Stimulated activated CD4-positive, alpha-beta T cell treated with anti-CD3 and anti-CD28 coated beads, TNF-alpha, amount 100 ng/mL, for 24 hours (primary cell): ENCODE measurements at regions not wholly inside any gene's neighbourhood (a gene's known extent, or its start where the extent isn't known, plus 50 kb on each side); places are given as distances from the start of the nearest gene placed in this dataset.
"Not testable (repeated sequence)": the region's sequence is repeated elsewhere in the genome, so short reads cannot be mapped to it uniquely, and the experiment has no call there.

ENCODE experiments used
- DNase-seq, 3 experiments: peaks; one replicate each; pipeline ENCODE4 v3.0.0-alpha.2; 2020; ENCODE audit warnings: low read depth in 3 of 3

DNA sequence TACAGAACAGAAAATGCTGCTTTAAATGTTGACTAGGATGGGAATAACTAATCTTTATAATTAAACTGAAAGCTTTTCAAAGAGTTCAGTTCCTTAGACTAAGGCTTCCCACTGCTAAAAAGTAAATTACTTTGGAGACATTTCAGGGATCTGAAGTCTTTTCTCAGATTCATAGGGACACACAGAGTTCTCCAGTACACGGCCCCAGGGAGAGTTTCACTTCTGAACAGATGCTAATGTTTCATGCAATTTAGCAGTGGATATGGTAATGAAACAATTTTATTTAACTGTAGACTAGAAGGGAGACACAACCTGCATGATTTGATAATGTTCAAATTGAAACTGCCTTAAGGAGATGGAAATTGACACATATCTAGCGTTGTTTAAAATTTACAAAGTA, 1282.6 kb downstream of the NCAM2 start:
- no peak for DNase-seq

DNA sequence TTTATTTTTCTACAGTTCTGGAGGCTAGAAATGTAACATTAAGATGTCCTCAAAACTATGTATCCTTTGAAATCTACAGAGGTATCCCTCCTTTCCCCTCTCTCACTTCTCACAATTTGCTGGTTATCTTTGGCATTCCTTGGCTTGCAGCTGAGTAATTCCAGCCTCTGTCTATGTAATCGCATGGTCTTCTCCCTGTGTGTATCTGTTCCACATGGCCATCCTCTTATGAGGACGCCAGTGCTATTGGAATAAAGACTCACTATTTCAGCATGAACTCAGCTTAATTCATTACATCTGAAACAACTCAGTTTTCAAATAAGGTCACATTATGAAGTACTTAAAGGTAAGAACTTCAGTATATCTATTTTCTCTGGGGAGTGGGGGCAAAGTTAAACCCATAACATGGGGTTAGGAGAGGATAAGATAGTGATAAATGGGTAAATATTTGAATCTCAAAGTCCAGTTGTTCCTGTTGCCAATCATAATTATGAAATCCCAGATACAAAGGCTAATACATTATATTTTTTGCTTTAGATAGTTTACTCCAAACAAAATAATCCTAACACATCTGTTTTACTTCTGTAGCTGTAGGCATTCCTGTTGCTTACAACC, 1290.8 kb downstream of the NCAM2 start:
- DNase-seq: no peak

DNA sequence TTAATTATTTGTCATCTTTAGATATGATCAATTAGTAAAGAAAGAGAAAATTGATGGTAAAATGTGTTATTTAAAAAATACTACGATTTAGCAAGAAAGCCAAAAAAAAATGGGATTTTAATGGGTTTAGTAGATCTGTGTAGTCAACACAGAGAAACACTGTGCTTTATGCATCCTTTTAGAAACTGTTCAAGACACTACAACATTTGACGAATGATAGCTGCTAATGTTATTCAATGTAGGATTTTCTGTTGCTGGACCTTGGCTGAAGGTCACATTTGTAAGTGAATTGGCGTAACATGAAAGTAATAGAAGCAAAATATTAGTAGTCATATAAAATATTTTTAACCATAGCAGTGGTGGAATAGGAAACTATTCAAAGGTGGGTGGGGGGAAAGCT, 1293.9 kb downstream of the NCAM2 start:
- no peak for DNase-seq

DNA sequence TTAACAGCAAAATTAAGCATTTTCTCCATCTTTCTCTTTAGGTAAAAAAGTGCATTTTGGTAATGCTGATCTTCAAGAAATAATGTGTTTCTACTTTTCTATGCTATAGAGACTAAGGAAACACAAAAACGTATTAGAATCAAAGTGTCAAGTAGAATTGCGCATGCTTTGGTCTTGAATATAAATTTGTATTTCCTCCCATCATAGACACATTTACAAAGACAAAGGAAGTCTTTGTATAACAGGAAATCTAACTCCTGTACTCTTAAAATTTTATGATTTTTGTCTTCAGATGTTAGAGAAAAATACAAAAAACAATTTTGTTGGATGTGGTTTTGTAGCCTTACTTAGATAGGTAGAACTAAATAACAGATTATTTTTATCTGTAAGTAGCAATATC, 1299.4 kb downstream of the NCAM2 start:
- no peak for DNase-seq

DNA sequence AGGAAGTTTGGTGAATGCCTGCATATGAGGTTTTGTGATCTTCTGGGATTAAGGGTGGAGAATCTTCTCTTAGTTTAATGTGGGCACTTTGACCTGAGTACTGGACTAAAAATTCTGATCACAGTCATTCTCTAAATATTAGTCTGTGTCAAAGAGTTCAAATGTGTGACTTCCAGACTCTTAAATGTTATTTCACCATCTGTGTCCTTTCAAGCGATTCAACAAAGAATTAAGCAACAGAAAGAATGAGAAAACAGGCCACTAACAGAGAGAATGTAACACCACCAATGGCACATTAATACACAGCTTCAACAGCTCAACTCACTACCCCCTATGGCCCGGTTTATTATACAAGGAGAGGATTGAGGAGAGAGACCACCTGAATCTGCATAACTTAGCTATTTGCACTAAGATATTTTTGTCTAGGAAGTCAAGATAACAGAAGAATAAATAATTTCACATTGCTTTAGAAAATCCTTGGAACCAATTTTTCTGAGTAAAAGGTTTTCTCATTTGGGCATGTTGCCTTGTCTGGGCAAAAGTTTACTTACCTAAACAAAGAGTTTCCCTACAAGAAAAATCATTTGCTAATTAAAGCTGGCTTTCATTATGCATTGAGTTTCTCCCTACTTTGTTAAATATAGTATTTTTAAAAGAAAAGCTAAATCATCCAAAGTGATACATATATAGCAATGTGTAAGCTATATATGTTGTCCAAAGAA, 1313.7 kb downstream of the NCAM2 start:
- no peak for DNase-seq

DNA sequence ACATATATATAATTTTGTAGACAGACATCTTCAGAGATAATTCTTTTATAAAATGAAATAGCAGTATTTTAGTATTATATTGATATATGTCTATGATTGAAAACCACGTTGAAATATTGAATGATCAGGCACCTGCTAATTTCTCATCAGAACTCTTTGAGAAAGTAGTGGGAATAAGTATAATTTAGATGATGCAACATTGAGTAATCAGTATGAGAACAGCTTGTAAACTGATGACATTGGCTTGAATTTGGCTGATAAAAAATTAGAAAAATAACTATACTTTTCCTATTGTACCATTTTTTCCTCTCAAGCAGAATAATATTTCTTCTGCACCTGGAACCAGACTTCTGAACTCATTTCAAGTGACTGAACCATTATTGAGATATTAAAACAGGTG, 1316.8 kb downstream of the NCAM2 start:
- DNase-seq: no peak

DNA sequence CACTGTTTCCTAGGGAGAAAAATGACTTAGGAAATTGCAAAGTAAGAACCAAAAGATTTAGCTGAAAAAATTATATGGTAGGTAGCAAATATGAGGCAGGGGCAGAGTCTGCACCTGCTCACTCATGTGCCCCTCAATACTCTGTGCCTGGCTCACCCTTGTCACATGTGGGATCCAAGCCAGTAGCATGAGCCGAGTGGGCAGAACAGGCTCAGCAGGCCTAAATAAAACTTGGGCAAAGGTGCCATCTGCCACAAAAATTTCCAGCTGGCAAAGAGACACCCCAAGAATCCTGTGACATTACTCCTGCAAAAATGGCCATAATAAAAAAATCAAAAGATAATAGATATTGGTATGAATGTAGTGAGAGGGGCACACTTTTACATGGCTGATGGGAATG, 1321.2 kb downstream of the NCAM2 start:
- DNase-seq: no peak

DNA sequence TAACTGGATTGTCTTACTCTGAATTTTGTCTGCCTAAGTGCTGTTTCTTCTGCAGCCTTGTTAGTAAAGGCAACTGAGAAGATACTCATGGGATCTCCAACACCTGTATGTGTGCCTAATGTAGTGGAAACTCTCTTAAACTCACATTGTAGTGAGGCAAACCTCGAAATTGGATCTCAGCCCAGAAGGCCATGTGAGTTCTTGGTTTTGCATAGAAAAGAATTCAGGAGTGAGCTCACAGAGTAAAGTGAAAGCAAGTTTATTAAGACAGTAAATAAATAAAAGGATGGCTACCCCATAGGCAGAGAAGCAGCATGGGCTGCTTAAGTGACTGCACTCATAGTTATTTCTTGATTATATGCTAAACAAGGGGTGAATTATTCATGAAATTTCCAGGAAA, 1344.7 kb downstream of the NCAM2 start:
- no peak for DNase-seq

DNA sequence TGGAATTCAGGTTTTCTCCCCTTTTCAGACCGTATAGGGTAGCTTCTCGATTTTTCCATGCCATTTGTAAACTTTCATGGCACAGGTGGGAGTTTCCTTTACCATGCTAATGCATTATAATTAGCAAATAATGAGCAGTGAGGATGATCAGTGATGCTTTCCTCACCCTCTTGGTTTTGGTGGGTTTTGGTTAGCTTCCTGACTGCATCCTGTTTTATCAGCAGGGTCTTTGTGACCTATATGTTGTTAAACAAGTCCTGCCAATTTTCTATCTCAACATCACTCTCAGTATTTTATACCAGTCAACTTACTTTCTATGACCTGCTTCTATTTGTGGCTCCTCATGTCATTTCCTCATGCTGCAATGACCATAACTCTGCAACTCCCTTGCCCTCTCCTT, 1345.1 kb downstream of the NCAM2 start:
- no peak for DNase-seq

DNA sequence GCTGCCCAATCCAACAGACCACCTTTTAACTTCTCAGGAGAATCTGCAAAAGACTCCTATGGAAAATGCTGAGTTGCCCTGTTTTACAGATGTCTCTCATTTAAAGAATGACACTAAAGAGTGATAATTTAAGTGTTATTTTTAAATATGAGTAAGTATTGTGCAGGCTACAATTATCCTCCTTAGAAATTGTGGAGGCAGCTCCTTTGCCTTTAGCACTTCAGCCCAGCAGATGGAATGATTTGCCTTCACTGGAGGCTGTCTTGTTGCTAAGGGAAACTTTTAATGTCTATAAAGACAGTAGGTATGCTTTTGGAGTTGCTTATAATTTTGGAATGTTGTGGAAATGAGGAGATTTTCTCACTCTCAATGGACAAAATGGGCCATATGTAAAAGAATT, 1345.5 kb downstream of the NCAM2 start:
- DNase-seq: no peak

DNA sequence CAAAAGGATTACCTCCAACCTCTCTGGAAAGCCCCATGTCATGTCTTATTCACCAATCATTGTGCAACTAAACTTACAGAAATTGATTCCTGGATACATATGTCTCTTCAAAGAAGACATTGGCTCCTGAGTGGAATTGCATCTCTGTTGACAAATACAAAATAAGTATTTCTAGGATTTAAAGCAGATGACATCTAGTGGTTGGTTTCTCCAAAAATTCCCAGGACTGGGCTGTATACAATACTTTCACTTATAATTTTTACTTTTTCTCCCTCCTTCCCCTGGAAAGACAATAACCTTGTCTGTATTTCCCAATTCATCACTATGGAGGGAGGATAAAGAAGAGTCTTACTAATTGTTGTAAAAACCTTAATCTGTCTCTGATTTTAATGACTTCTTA, 1347.4 kb downstream of the NCAM2 start:
- DNase-seq: no peak

DNA sequence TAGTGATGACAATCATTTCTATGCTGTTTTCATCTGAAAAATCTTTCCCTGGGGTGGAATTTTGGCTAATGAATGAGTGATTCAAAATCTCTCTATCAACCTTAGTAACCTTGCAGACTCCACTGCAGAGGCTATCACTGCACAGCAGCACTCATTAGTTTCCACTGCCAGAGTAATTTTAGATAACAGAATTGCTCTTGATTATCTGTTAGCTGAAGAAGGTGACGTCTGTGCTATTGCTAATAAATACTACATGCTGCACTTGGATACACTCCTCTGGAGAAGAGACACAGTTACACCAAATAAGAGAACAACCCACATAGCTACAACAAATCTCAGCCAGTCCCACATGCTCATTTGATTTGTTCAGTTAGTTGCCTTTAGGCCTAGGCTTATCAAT, 1348.4 kb downstream of the NCAM2 start:
- no peak for DNase-seq

DNA sequence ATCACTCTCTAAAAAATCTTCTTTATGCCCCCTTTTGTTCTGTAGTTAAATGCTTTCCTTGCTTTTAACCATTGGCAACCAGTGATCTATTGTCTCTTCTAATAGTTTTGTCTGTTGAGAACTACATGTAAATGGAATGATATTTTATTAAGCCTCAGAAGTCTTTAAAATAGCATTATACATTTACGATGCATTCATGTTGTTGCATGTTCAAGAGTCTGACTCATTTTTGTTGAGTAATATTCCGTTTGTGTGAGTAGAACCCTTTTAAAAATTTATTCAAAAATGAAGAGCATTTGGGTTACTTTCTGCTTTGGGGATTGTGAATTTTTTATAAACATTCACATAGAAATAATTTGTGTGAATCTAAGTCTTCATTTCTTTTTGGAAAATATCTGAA, 1352.9 kb downstream of the NCAM2 start:
- no peak for DNase-seq

DNA sequence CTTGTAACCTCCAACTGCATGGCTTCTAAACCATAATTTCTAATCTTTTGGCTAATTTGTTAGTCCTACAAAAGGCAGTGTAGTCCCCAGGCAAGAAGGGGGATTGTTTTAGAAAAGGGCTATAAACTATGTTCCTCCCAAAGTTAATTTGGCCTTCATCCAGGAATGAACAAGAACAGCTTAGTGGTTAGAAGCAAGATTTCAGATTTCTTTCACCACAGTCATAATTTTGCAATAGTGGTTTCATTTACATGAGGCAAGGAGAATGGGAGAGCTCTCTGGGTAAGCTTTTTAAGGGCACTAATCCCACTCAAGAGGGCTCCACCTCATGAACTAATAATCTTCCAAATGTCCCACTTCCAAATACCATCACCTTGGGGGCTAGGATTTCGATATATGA, 1353.9 kb downstream of the NCAM2 start:
- no peak for DNase-seq

DNA sequence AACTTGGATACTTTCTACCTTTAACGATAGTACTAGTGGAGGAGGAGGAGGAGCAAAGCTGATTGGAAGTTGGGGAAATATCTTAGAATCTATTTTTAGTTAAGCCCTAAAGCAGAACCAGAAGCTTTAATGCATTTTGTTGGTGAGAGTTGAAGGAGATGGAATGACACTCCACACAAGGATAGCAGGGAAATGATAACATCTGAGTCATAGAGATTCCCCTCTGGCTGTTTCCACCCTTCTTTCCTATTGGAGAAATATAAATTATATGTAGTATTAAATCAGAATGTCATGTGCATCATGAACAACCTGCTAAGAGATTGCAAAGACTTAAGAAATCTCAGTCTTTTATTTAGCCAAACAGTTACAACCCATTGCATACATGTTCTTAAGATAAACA, 1357.7 kb downstream of the NCAM2 start:
- no peak for DNase-seq

DNA sequence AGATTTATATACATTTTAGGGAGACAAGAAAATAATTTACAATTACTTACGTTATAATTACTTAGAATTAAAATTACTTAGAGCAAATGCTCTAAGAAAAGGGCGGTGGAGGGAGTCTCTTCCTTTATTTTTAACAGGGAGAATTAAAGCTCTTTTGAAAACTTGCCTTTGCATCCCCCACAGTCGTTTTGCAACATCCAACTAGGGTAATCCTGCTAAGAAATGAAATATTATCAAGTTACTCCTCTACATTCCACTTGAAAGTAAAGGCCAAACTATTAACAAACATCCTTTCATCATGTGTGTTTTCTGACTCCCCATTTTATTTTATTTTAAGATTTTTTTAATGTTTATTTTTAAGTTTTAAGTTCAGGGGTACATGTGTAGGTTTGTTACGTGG, 1358.5 kb downstream of the NCAM2 start:
- no peak for DNase-seq

DNA sequence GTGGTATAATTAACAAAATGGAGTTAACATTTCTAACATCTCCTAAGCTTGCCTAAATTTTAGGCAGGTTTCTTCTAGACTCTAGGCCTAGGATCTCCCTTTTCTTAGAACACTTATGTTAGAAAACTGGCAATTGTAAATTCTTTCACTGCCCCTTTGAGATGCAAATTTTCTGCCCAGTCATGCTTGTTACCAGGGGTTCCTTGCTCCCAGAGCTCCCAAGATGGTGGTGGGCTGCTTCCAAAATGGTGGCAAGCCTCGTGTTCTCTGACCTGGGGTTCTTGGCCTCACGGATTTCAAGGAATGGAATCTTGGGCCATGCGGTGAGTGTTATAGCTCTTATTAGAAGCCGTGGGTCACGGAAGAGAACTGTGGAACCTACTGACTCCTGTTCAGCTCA, 1361.4 kb downstream of the NCAM2 start:
- DNase-seq: not testable (repeated sequence)

DNA sequence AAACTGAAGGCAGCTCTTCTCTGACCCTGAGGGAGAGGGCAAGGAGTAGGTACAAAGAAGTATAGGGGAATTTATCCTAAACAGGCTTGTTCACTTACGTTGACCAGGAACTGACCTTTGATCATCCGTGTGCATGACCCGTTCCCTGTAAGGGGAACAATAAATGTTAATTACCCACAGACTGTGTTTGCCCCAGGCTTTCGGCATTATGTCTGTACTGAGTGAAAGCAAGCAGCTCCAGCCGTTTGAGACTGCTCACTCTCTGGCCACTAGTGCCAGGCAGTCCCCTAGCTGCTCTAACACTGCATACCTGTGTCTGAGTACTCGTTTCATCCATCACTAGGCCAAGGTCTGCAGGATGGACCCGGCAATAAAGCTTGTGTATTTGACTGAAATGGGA, 1365.3 kb downstream of the NCAM2 start:
- no peak for DNase-seq

DNA sequence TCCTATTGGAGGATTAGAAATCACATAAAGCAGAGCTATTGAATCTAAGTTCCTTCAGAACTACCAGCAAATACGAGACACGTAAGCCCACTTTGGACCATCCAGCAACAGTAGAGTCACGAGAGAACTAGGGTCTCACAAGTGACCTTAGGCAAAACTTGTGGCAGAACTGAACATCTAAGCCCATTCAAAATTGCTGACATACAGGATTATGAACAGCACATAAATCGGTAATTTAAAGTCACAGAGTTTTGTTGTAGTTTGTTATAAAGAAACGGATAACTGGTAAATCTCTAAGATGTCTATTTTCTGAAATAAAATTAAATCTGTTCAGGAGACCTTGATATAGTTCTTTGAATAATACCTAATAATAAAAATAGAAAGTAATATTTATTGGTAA, 1366.0 kb downstream of the NCAM2 start:
- no peak for DNase-seq

DNA sequence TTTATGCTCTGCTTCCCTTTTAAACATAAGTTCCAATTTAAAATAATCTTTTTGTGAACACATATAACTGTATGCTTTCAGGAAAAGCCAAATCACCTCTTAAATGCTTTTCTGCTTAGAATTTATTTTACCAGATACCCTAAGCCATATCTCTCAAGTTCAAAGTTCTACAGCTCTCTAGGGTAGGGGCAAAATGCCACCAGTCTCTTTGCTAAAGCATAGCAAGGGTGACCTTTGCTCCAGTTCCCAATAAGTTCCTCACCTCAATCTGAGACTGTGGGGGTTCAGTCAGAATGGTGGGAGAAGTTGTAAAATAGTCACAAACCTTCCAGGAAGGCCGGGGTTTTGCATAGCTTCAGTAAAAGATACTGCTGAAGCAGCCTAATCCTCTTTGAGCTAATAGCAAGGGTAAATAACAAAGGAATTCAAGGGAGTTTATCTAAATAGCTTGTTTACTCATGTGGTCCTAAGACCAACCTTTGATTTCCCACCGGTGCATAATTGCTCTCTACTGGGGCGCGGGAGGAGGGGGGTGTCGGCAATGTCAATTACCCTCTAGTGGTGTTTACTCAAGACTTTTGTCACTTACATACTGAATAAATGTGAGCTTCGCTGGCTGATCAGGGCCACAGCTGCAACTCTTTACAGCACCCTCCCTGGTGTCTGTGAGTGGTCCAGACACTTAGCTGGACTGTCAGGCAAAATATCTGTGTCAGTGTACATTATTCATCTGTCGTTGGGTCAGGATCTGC, 1376.2 kb downstream of the NCAM2 start:
- DNase-seq: no peak

DNA sequence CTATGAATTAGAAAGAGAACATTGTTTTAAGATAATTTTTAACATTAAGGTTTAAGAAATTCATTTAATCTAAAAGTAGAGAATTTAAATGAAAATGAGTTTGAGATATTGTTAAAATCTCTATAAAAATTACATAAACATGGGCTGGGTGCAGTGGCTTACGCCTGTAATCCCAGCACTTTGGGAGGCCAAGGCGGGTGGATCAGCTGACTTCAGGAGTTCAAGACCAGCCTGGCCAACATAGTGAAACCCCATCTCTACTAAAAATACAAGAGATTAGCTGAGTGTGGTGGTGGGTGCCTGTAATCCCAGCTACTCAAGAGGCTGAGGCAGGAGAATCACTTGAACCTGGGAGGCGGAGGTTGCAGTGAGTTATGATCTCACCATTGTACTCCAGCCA, 1379.6 kb downstream of the NCAM2 start:
- not testable (repeated sequence) for DNase-seq

DNA sequence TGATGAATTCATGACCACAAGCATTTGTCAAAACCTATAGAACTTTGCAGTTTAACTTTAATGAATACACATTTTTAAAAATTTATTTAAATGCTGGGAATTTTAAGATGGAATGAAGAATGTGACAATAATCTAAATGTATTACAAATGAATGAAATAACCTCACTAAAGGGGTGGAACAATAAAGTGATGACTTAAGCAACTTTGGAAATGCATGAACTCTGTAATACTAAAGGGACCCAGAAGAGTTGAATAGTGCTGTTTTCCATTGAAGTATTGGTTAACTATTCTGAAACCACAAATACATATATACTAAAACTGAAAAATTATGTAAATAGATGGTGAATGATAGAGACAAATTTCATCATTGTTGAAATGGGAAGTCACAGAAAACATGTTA, 1395.1 kb downstream of the NCAM2 start:
- DNase-seq: no peak

DNA sequence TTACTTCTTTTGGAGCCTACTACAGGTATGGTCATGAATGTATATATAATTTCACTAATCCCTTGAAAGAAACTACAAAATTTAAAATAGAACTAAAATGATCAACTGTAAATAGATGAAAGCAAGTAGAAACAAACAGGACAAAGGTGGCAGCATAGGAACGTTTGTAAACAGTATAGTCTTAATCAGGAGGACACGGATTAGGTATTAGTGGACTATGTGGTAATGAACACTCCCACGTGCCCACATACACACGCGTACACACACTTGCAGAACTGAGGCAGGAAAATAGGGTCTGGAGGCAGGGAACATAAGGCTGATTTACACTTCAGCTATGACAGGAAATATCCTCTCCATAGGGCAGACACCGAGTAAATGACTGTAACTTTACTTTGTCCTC, 1397.8 kb downstream of the NCAM2 start:
- DNase-seq: no peak
